Breast epithelium (tissue), 3 donors: ENCODE measurements at regions not wholly inside any gene's neighbourhood (a gene's known extent, or its start where the extent isn't known, plus 50 kb on each side); places are given as distances from the start of the nearest gene placed in this dataset.

Experiments
- POLR2A ChIP-seq: fragments of 450-650 bp; IDR thresholded peaks from one replicate; pipeline ENCODE4 v1.6.1; 2016; ENCODE audit warnings: antibody characterized with exemption, mild to moderate bottlenecking, moderate library complexity
- POLR2AphosphoS5 ChIP-seq, 3 donors: sonication (generic); formaldehyde crosslinking; IDR thresholded peaks; one replicate each; pipeline ENCODE4 v1.6.1; 2017; ENCODE audit warnings: antibody characterized with exemption in 3 of 3
- TF ChIP-seq, protein P1 (sequence below), 3 donors: fragments of 450-650 bp; IDR thresholded peaks; one replicate each; pipeline ENCODE4 v1.5.1; 2016 to 2017; ENCODE audit warnings: antibody characterized with exemption in 3 of 3, mild to moderate bottlenecking in 3 of 3, moderate library complexity in 3 of 3

- TF ChIP-seq POLR2AphosphoS5 (IDR thresholded peaks at IDR 0.05), result no peak
- TF ChIP-seq, protein P1, sequence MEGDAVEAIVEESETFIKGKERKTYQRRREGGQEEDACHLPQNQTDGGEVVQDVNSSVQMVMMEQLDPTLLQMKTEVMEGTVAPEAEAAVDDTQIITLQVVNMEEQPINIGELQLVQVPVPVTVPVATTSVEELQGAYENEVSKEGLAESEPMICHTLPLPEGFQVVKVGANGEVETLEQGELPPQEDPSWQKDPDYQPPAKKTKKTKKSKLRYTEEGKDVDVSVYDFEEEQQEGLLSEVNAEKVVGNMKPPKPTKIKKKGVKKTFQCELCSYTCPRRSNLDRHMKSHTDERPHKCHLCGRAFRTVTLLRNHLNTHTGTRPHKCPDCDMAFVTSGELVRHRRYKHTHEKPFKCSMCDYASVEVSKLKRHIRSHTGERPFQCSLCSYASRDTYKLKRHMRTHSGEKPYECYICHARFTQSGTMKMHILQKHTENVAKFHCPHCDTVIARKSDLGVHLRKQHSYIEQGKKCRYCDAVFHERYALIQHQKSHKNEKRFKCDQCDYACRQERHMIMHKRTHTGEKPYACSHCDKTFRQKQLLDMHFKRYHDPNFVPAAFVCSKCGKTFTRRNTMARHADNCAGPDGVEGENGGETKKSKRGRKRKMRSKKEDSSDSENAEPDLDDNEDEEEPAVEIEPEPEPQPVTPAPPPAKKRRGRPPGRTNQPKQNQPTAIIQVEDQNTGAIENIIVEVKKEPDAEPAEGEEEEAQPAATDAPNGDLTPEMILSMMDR (IDR thresholded peaks at IDR 0.05), result no peak
- TF ChIP-seq POLR2A, result no peak
Observed at GRCh38 chr11:45017329-45017728, 66.6 kb upstream of the TP53I11 start.
